ENCODE measurements at regions not wholly inside any gene's neighbourhood (a gene's known extent, or its start where the extent isn't known, plus 50 kb on each side); places are given as distances from the start of the nearest gene placed in this dataset.

DNA sequence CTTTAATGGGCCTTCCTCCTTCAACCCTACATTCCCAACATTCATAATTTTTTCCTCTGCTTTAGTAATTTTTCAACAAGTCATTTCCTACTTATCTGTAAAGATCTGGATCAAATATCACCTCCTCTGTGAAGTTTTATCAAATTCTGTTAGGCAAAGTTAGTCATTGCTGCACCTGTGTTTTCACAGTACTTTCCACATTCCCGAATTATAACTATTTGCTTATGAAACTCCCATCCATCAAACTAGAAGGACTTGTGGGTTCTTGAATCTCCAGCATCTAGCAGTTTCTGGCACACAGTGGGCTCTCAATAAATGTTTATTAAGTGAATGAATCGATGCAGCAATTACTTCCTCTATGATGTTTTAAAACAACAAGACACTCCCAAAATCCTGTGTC is 257.6 kb downstream of the HDGFL1 start:
- Histone ChIP-seq H3K9ac (ENCODE audit: low read length) (no peak overlapping the region), H2BK12ac (ENCODE audit: low read length in 2 of 2) (no peak overlapping the region), H3K4me1 (ENCODE audit: control insufficient read depth, insufficient read depth, low read depth, low read length) (no peaks in the 10 kb centered on the region), H3K4me3 (ENCODE audit: insufficient read depth in 1 of 2, low read depth in 1 of 2, low read length in 2 of 2) (no peak overlapping the region), H3K27me3 (ENCODE audit: control insufficient read depth in 1 of 2, insufficient read depth in 1 of 2, low read length in 2 of 2) (no peaks in the 10 kb centered on the region), H3K14ac (ENCODE audit: low read length in 2 of 2) (no peak overlapping the region), H3K36me3 (ENCODE audit: control insufficient read depth in 1 of 2, insufficient read depth in 2 of 2, low read depth in 1 of 2, low read length in 2 of 2) (no peaks in the 10 kb centered on the region), H4K8ac (ENCODE audit: low read length) (no peak overlapping the region), H2AK5ac (ENCODE audit: low read length, severe bottlenecking) (no peak overlapping the region), H2AFZ (ENCODE audit: low read depth, low read length) (no peak overlapping the region), H2BK120ac (ENCODE audit: low read depth, low read length) (no peak overlapping the region), H3K79me1 (replicated peaks; ENCODE audit: low read length, poor library complexity, severe bottlenecking) (no peaks in the 10 kb centered on the region), H3K4me2 (ENCODE audit: low read length, poor library complexity, severe bottlenecking) (no peak overlapping the region), H2BK15ac (ENCODE audit: low read depth, poor library complexity, severe bottlenecking) (no peak overlapping the region), H3K9me3 (ENCODE audit: control insufficient read depth, low read length) (no peaks in the 10 kb centered on the region), H3K23ac (ENCODE audit: low read length in 2 of 2) (no peak overlapping the region), H3K18ac (ENCODE audit: low read depth in 1 of 2, low read length in 2 of 2) (no peak overlapping the region), H4K91ac (ENCODE audit: low read length) (no peak overlapping the region), H3K4ac (ENCODE audit: low read depth in 1 of 2, low read length in 2 of 2) (no peak overlapping the region), H3K27ac (ENCODE audit: low read length, poor library complexity, severe bottlenecking) (peak overlapping the region; percentile 99), H2BK5ac (ENCODE audit: low read depth, low read length, poor library complexity, severe bottlenecking) (no peak overlapping the region)
- WGBS: 92% methylated on average over 2 of the region's 2 CpGs
- no peak for DNase-seq

DNA sequence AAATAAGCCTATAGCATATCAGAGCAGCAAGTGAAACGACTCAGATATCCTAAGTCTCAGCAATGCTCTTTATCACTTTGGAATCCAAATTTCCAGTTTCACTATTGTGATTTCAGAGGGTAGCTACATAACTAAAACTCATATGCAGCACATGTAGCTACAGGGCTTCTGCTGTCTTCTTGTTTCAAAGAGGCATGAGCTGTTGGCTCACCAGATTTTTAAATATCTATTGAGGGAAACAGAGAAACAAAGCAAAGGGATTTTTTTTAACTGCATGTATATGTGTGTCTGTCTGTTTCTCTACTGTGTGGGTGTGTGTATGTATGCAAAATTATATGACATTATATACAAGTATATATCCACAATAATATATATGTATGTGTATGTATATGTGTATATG is 258.4 kb downstream of the HDGFL1 start:
- Histone ChIP-seq H3K14ac (ENCODE audit: low read length in 2 of 2) (no peak overlapping the region), H4K8ac (ENCODE audit: low read length) (no peak overlapping the region), H2AK5ac (ENCODE audit: low read length, severe bottlenecking) (no peak overlapping the region), H3K79me1 (replicated peaks; ENCODE audit: low read length, poor library complexity, severe bottlenecking) (no peaks in the 10 kb centered on the region), H2BK5ac (ENCODE audit: low read depth, low read length, poor library complexity, severe bottlenecking) (peak overlapping the region; percentile 92), H3K18ac (ENCODE audit: low read depth in 1 of 2, low read length in 2 of 2) (no peak overlapping the region), H3K9ac (ENCODE audit: low read length) (peak overlapping the region; percentile 65), H2AFZ (ENCODE audit: low read depth, low read length) (no peak overlapping the region), H3K27me3 (ENCODE audit: control insufficient read depth in 1 of 2, insufficient read depth in 1 of 2, low read length in 2 of 2) (no peaks in the 10 kb centered on the region), H3K27ac (ENCODE audit: low read length, poor library complexity, severe bottlenecking) (peak overlapping the region; percentile 99), H3K4ac (ENCODE audit: low read depth in 1 of 2, low read length in 2 of 2) (no peak overlapping the region), H3K4me3 (ENCODE audit: insufficient read depth in 1 of 2, low read depth in 1 of 2, low read length in 2 of 2) (no peak overlapping the region), H4K91ac (ENCODE audit: low read length) (no peak overlapping the region), H3K36me3 (ENCODE audit: control insufficient read depth in 1 of 2, insufficient read depth in 2 of 2, low read depth in 1 of 2, low read length in 2 of 2) (no peaks in the 10 kb centered on the region), H3K9me3 (ENCODE audit: control insufficient read depth, low read length) (no peaks in the 10 kb centered on the region), H3K4me1 (ENCODE audit: control insufficient read depth, insufficient read depth, low read depth, low read length) (no peaks in the 10 kb centered on the region), H2BK12ac (ENCODE audit: low read length in 2 of 2) (no peak overlapping the region), H3K23ac (ENCODE audit: low read length in 2 of 2) (no peak overlapping the region), H2BK120ac (ENCODE audit: low read depth, low read length) (no peak overlapping the region), H2BK15ac (ENCODE audit: low read depth, poor library complexity, severe bottlenecking) (no peak overlapping the region), H3K4me2 (ENCODE audit: low read length, poor library complexity, severe bottlenecking) (no peak overlapping the region)
- no peak for DNase-seq
- 54% methylated on average over 1 of the region's 1 CpG for WGBS

DNA sequence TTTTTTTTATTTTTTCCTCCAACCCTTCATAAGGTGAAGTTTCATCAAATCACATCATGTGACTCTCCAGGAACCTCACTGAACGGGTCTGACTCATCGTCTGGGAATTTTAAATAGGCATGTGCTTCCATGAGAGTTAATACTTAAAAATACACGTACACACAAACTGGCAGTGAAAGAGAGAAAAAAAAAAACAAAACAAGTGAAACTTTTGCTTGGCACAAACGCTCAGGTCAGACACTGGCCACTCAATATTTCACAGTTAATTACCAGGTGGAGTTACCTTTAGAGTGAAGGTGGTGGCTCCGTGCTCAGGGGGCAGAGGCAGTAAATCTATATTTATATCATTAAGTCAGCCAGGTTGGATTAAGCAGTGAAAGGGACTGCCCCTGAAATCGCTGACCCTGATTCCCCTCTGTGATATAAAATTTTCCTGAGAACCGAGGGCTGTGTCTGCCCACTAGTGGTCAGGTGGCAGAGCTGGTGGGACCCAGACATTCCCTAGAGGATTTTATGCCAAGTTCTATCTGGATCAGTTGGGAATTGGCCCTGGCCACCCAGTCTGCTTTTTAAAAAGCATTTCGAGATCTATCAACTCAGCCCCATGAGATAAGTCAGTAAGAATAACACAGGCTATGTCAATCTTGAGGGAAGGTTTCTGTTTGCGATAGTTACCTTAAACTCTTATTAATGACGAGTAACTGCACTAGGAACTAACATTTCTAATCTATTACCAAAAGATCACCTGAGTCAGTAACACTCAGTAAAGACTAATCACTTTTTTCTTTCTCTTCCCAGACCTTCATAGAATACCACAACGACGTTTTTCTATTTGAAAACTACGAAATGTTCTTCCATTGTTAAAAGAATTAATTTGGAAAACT is 259.1 kb downstream of the HDGFL1 start:
- Histone ChIP-seq H3K4me1 (ENCODE audit: control insufficient read depth, insufficient read depth, low read depth, low read length) (no peaks in the 10 kb centered on the region), H3K9me3 (ENCODE audit: control insufficient read depth, low read length) (no peaks in the 10 kb centered on the region), H2AK5ac (ENCODE audit: low read length, severe bottlenecking) (no peak overlapping the region), H3K23ac (ENCODE audit: low read length in 2 of 2) (no peak overlapping the region), H3K4ac (ENCODE audit: low read depth in 1 of 2, low read length in 2 of 2) (peak overlapping the region in 1 of 2 experiments; percentile 17), H2BK12ac (ENCODE audit: low read length in 2 of 2) (peak overlapping the region in 1 of 2 experiments; percentile 37), H3K18ac (ENCODE audit: low read depth in 1 of 2, low read length in 2 of 2) (peak overlapping the region; percentile 5 to 84), H3K27me3 (ENCODE audit: control insufficient read depth in 1 of 2, insufficient read depth in 1 of 2, low read length in 2 of 2) (no peaks in the 10 kb centered on the region), H2AFZ (ENCODE audit: low read depth, low read length) (no peak overlapping the region), H3K4me3 (ENCODE audit: insufficient read depth in 1 of 2, low read depth in 1 of 2, low read length in 2 of 2) (no peak overlapping the region), H4K8ac (ENCODE audit: low read length) (no peak overlapping the region), H3K9ac (ENCODE audit: low read length) (peak overlapping the region; percentile 65), H4K91ac (ENCODE audit: low read length) (peak overlapping the region; percentile 56), H2BK120ac (ENCODE audit: low read depth, low read length) (no peak overlapping the region), H2BK5ac (ENCODE audit: low read depth, low read length, poor library complexity, severe bottlenecking) (peak overlapping the region; percentile 99), H3K27ac (ENCODE audit: low read length, poor library complexity, severe bottlenecking) (peak overlapping the region; percentile 100), H3K79me1 (replicated peaks; ENCODE audit: low read length, poor library complexity, severe bottlenecking) (no peaks in the 10 kb centered on the region), H3K14ac (ENCODE audit: low read length in 2 of 2) (no peak overlapping the region), H3K36me3 (ENCODE audit: control insufficient read depth in 1 of 2, insufficient read depth in 2 of 2, low read depth in 1 of 2, low read length in 2 of 2) (no peaks in the 10 kb centered on the region), H3K4me2 (ENCODE audit: low read length, poor library complexity, severe bottlenecking) (peak overlapping the region; percentile 55), H2BK15ac (ENCODE audit: low read depth, poor library complexity, severe bottlenecking) (no peak overlapping the region)
- peak; percentile 95 for DNase-seq
- 55% methylated on average over 5 of the region's 13 CpGs for WGBS

DNA sequence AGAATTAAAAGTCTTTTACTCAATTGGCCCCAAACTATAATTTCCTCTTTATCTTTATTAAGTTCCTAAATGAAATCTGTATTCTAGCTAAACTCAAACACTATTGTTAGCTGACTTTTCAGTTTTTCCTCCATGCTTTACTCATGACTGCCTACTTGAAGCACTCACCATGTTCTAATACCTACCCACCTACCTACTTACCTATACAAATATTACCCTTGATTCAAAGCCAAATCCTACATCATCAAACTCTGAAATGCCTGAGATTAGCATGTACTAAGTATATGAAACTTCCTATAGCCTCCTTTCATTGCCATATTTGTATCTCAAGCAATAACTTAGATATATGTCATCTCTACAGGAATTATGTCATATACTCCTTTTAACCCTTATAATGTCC is 259.7 kb downstream of the HDGFL1 start:
- Histone ChIP-seq H3K27ac (ENCODE audit: low read length, poor library complexity, severe bottlenecking) (peak overlapping the region; percentile 45), H3K4me1 (ENCODE audit: control insufficient read depth, insufficient read depth, low read depth, low read length) (no peaks in the 10 kb centered on the region), H2BK120ac (ENCODE audit: low read depth, low read length) (no peak overlapping the region), H2AFZ (ENCODE audit: low read depth, low read length) (no peak overlapping the region), H3K27me3 (ENCODE audit: control insufficient read depth in 1 of 2, insufficient read depth in 1 of 2, low read length in 2 of 2) (no peaks in the 10 kb centered on the region), H3K4me3 (ENCODE audit: insufficient read depth in 1 of 2, low read depth in 1 of 2, low read length in 2 of 2) (no peak overlapping the region), H2BK12ac (ENCODE audit: low read length in 2 of 2) (no peak overlapping the region), H3K23ac (ENCODE audit: low read length in 2 of 2) (no peak overlapping the region), H2BK15ac (ENCODE audit: low read depth, poor library complexity, severe bottlenecking) (no peak overlapping the region), H3K79me1 (replicated peaks; ENCODE audit: low read length, poor library complexity, severe bottlenecking) (no peaks in the 10 kb centered on the region), H3K14ac (ENCODE audit: low read length in 2 of 2) (no peak overlapping the region), H3K9me3 (ENCODE audit: control insufficient read depth, low read length) (no peaks in the 10 kb centered on the region), H3K36me3 (ENCODE audit: control insufficient read depth in 1 of 2, insufficient read depth in 2 of 2, low read depth in 1 of 2, low read length in 2 of 2) (no peaks in the 10 kb centered on the region), H2AK5ac (ENCODE audit: low read length, severe bottlenecking) (no peak overlapping the region), H3K9ac (ENCODE audit: low read length) (no peak overlapping the region), H3K4ac (ENCODE audit: low read depth in 1 of 2, low read length in 2 of 2) (no peak overlapping the region), H4K8ac (ENCODE audit: low read length) (no peak overlapping the region), H4K91ac (ENCODE audit: low read length) (no peak overlapping the region), H3K4me2 (ENCODE audit: low read length, poor library complexity, severe bottlenecking) (no peak overlapping the region), H3K18ac (ENCODE audit: low read depth in 1 of 2, low read length in 2 of 2) (no peak overlapping the region), H2BK5ac (ENCODE audit: low read depth, low read length, poor library complexity, severe bottlenecking) (no peak overlapping the region)
- DNase-seq: no peak
